WTC11 (cell line): ENCODE measurements at regions not wholly inside any gene's neighbourhood (a gene's known extent, or its start where the extent isn't known, plus 50 kb on each side); places are given as distances from the start of the nearest gene placed in this dataset.
A peak's percentile ranks its signal among the peaks of the same experiment; 100 is the strongest.

ENCODE experiments used
- ATAC-seq: fragments of 200-7000 bp; cut with Tn5 transposase; 2 replicates; pipeline ENCODE4 v1.10.0; 2021; ENCODE audit warnings: mild to moderate bottlenecking, moderate library complexity
- CTCF ChIA-PET: fragments of 300-600 bp; sonication (Branson Sonifier 250); formaldehyde crosslinking; loops from one replicate; lab custom pipeline; 2021; ENCODE audit warnings: antibody characterized with exemption; lab: Charles Lee
- POLR2A ChIA-PET: fragments of 350-600 bp; sonication (Branson Sonifier 250); formaldehyde crosslinking; loops from one replicate; lab custom pipeline; 2021; ENCODE audit warnings: antibody characterized with exemption; lab: Charles Lee
- DNase-seq: peaks from one replicate; pipeline ENCODE4 v3.0.0; 2021; ENCODE audit warnings: low spot score
- H3K27ac Mint-ChIP-seq: 2 replicates; pipeline ENCODE4 v1.8.0; 2021; ENCODE audit warnings: mixed read lengths
- H3K27me3 Mint-ChIP-seq: 2 replicates; pipeline ENCODE4 v1.8.0; 2021; ENCODE audit warnings: low read depth, mild to moderate bottlenecking, moderate library complexity, mixed read lengths
- H3K36me3 Mint-ChIP-seq: 2 replicates; pipeline ENCODE4 v1.8.0; 2021; ENCODE audit warnings: mixed read lengths
- H3K4me1 Mint-ChIP-seq: 2 replicates; pipeline ENCODE4 v1.8.0; 2022; ENCODE audit warnings: mixed read lengths
- H3K4me3 Mint-ChIP-seq: 2 replicates; pipeline ENCODE4 v1.8.0; 2021; ENCODE audit warnings: mild to moderate bottlenecking, moderate library complexity, mixed read lengths
- H3K9me3 Mint-ChIP-seq: 2 replicates; pipeline ENCODE4 v1.8.0; 2021; ENCODE audit warnings: mixed read lengths
- ARID4B ChIP-seq: sonication (generic); formaldehyde crosslinking; IDR thresholded peaks from 2 replicates; pipeline ENCODE4 v1.8.0; 2023; ENCODE audit warnings: missing genetic modification reagents, mild to moderate bottlenecking, borderline replicate concordance
- CBFB ChIP-seq: sonication (generic); formaldehyde crosslinking; IDR thresholded peaks from 2 replicates; pipeline ENCODE4 v1.8.1; 2022; ENCODE audit warnings: mild to moderate bottlenecking, low read depth, missing genetic modification reagents
- CDX4 ChIP-seq: fragments of 250-450 bp; sonication (Bioruptor Pico); IDR thresholded peaks from 2 replicates; pipeline ENCODE4 v1.9.0; 2021; ENCODE audit warnings: moderate library complexity, mild to moderate bottlenecking, inconsistent platforms, borderline replicate concordance
- E2F4 ChIP-seq: sonication (generic); formaldehyde crosslinking; IDR thresholded peaks from 2 replicates; pipeline ENCODE4 v1.8.1; 2022; ENCODE audit warnings: low read depth, mild to moderate bottlenecking, moderate library complexity, missing genetic modification reagents, borderline replicate concordance
- ELF4 ChIP-seq: sonication (generic); formaldehyde crosslinking; IDR thresholded peaks from 2 replicates; pipeline ENCODE4 v1.8.1; 2022; ENCODE audit warnings: low read depth, mild to moderate bottlenecking, moderate library complexity, missing genetic modification reagents
- FOXP4 ChIP-seq: sonication (generic); formaldehyde crosslinking; IDR thresholded peaks from 2 replicates; pipeline ENCODE4 v1.8.0; 2022; ENCODE audit warnings: mild to moderate bottlenecking, missing genetic modification reagents
- JAZF1 ChIP-seq: fragments of 250-450 bp; sonication (Bioruptor Pico); IDR thresholded peaks from 2 replicates; pipeline ENCODE4 v1.9.0; 2021; ENCODE audit warnings: moderate library complexity, mild to moderate bottlenecking, inconsistent platforms
- MYBL2 ChIP-seq: sonication (generic); formaldehyde crosslinking; IDR thresholded peaks from 2 replicates; pipeline ENCODE4 v1.8.1; 2023; ENCODE audit warnings: mild to moderate bottlenecking, moderate library complexity, missing genetic modification reagents
- NR1H2 ChIP-seq: sonication (generic); formaldehyde crosslinking; IDR thresholded peaks from 2 replicates; pipeline ENCODE4 v1.9.0; 2021; ENCODE audit warnings: mild to moderate bottlenecking, moderate library complexity, missing genetic modification reagents
- NR3C1 ChIP-seq: sonication (generic); formaldehyde crosslinking; conservative IDR thresholded peaks from 2 replicates; pipeline ENCODE4 v1.8.1; 2023; ENCODE audit warnings: low read depth, mild to moderate bottlenecking, missing genetic modification reagents
- PRDM15 ChIP-seq: sonication (generic); formaldehyde crosslinking; IDR thresholded peaks from 2 replicates; pipeline ENCODE4 v1.8.0; 2022; ENCODE audit warnings: missing genetic modification reagents
- RELA ChIP-seq: sonication (generic); formaldehyde crosslinking; IDR thresholded peaks from 2 replicates; pipeline ENCODE4 v1.8.1; 2022; ENCODE audit warnings: missing genetic modification reagents, mild to moderate bottlenecking, borderline replicate concordance
- SOX15 ChIP-seq: fragments of 250-450 bp; sonication (Bioruptor Pico); IDR thresholded peaks from 2 replicates; pipeline ENCODE4 v1.9.0; 2021; ENCODE audit warnings: mild to moderate bottlenecking
- SP1 ChIP-seq: sonication (generic); formaldehyde crosslinking; conservative IDR thresholded peaks from 2 replicates; pipeline ENCODE4 v1.8.1; 2022; ENCODE audit warnings: missing genetic modification reagents
- TEAD4 ChIP-seq: sonication (generic); formaldehyde crosslinking; IDR thresholded peaks from 2 replicates; pipeline ENCODE4 v1.8.0; 2022; ENCODE audit warnings: mild to moderate bottlenecking, missing genetic modification reagents
- ZBTB21 ChIP-seq: sonication (generic); formaldehyde crosslinking; IDR thresholded peaks from 2 replicates; pipeline ENCODE4 v1.8.1; 2023; ENCODE audit warnings: mild to moderate bottlenecking, missing genetic modification reagents, borderline replicate concordance
- ZNF232 ChIP-seq: sonication (generic); formaldehyde crosslinking; IDR thresholded peaks from 2 replicates; pipeline ENCODE4 v1.8.0; 2022; ENCODE audit warnings: mild to moderate bottlenecking, missing genetic modification reagents
- ZNF416 ChIP-seq: fragments of 250-450 bp; sonication (Bioruptor Pico); IDR thresholded peaks from 2 replicates; pipeline ENCODE4 v1.9.0; 2021; ENCODE audit warnings: mild to moderate bottlenecking, inconsistent platforms
- ZNF423 ChIP-seq: fragments of 250-450 bp; sonication (Bioruptor Pico); IDR thresholded peaks from 2 replicates; pipeline ENCODE4 v2.1.2; 2022; ENCODE audit warnings: mild to moderate bottlenecking, moderate library complexity
- ZNF512 ChIP-seq: sonication (generic); formaldehyde crosslinking; IDR thresholded peaks from 2 replicates; pipeline ENCODE4 v1.8.1; 2022; ENCODE audit warnings: missing genetic modification reagents, borderline replicate concordance

GRCh38 chr4:81682492-81682891 is 210.8 kb upstream of the RASGEF1B start:
- Mint-ChIP-seq H3K4me1 (peaks cover 20% of the 10 kb centered on the region), H3K9me3 (peaks cover 7% of the 10 kb centered on the region), H3K27ac (no peak overlapping the region), H3K27me3 (no peaks in the 10 kb centered on the region), H3K36me3 (no peaks in the 10 kb centered on the region), H3K4me3 (no peak overlapping the region)
- DNase-seq = no peak
- ChIA-PET POLR2A (no interaction called here), CTCF (no interaction called here)
- peak; percentile 61; the same call in 1 of the 2 replicates for ATAC-seq
- no peak for TF ChIP-seq NR3C1 (CRISPR knock-in tag)
- TF ChIP-seq ZNF423 (CRISPR knock-in tag) = peak; percentile 14; the same call in 1 of the 2 replicates

GRCh38 chr4:81679315-81679714 is 207.6 kb upstream of the RASGEF1B start:
- no peaks in the 10 kb centered on the region for H3K9me3 Mint-ChIP-seq
- ChIA-PET POLR2A (no interaction called here), CTCF (no interaction called here)

More at GRCh38 chr4:81679315-81679714, 207.6 kb upstream of the RASGEF1B start:
- H3K27ac Mint-ChIP-seq = no peak overlapping the region
- ATAC-seq = no peak
- H3K4me1 Mint-ChIP-seq = peaks cover 7% of the 10 kb centered on the region
- TF ChIP-seq ZNF512 (CRISPR knock-in tag) (no peak), ARID4B (CRISPR knock-in tag) (no peak), FOXP4 (CRISPR knock-in tag) (no peak), MYBL2 (CRISPR knock-in tag) (no peak), SP1 (no peak), CBFB (CRISPR knock-in tag) (no peak), CDX4 (no peak), ELF4 (no peak), TEAD4 (CRISPR knock-in tag) (no peak), RELA (no peak), ZNF416 (no peak), JAZF1 (CRISPR knock-in tag) (no peak), PRDM15 (CRISPR knock-in tag) (no peak), SOX15 (CRISPR knock-in tag) (no peak), E2F4 (no peak), ZNF232 (CRISPR knock-in tag) (no peak), ZBTB21 (CRISPR knock-in tag) (no peak), NR1H2 (CRISPR knock-in tag) (no peak)
- H3K36me3 Mint-ChIP-seq = no peaks in the 10 kb centered on the region
- no peak for DNase-seq
- H3K4me3 Mint-ChIP-seq = no peak overlapping the region
- H3K27me3 Mint-ChIP-seq = no peaks in the 10 kb centered on the region
